ENCODE measurements at regions not wholly inside any gene's neighbourhood (a gene's known extent, or its start where the extent isn't known, plus 50 kb on each side); places are given as distances from the start of the nearest gene placed in this dataset.

DNA sequence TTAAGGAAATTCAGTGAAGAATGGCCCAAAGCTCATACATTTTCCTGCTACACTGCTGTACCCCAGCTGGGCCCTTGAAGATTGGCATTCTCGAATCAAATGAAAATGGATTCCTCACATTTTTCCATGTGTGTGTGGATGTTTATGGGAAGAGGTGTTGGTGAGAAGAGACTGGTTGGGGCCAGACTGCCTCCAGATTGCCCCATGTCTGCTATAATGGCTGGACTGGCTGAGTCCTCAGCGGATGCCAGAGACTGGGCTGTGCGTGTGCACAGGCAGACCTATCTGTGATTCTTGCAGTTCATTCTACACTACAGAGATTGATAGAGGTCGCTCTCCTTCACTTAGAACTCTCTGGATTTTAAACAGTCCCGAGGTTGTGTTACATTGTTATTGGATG lies 183.6 kb upstream of the GDF10 start:
- no peak for TF ChIP-seq ZNF274 (IDR thresholded peaks at IDR 0.05; ENCODE audit: low read depth, low read length)
- TF ChIP-seq YY1 (IDR thresholded peaks at IDR 0.05; ENCODE audit: insufficient read depth, insufficient read length) = no peak
- no peak for TF ChIP-seq SUZ12 (IDR thresholded peaks at IDR 0.05; ENCODE audit: extremely low read depth, insufficient read depth, insufficient read length)

Data from NT2/D1 (cell line).